Endothelial cell (in vitro differentiated cells): ENCODE measurements at regions not wholly inside any gene's neighbourhood (a gene's known extent, or its start where the extent isn't known, plus 50 kb on each side); places are given as distances from the start of the nearest gene placed in this dataset.

Experiments used
- DNase-seq: peaks from one replicate; pipeline ENCODE4 v3.0.0; 2021; ENCODE audit warnings: low spot score
- H3K27ac Mint-ChIP-seq: one replicate; pipeline ENCODE4 v1.8.0; 2021; ENCODE audit warnings: mixed read lengths, inconsistent platforms; ENCODE audit not compliant: unreplicated experiment
- H3K27me3 Mint-ChIP-seq: one replicate; pipeline ENCODE4 v1.8.0; 2021; ENCODE audit warnings: mild to moderate bottlenecking, moderate library complexity, mixed read lengths, inconsistent platforms; ENCODE audit not compliant: unreplicated experiment
- H3K36me3 Mint-ChIP-seq: one replicate; pipeline ENCODE4 v1.8.0; 2021; ENCODE audit warnings: mild to moderate bottlenecking, low read depth, mixed read lengths, inconsistent platforms; ENCODE audit not compliant: unreplicated experiment
- H3K4me1 Mint-ChIP-seq: one replicate; pipeline ENCODE4 v1.8.0; 2021; ENCODE audit warnings: mild to moderate bottlenecking, mixed read lengths, inconsistent platforms; ENCODE audit not compliant: unreplicated experiment
- H3K4me3 Mint-ChIP-seq: one replicate; pipeline ENCODE4 v1.8.0; 2021; ENCODE audit warnings: mild to moderate bottlenecking, mixed read lengths, inconsistent platforms; ENCODE audit not compliant: unreplicated experiment
- H3K9me3 Mint-ChIP-seq: one replicate; pipeline ENCODE4 v1.8.0; 2021; ENCODE audit warnings: mixed read lengths, inconsistent platforms; ENCODE audit not compliant: unreplicated experiment
- TF ChIP-seq, protein P1 (sequence below): fragments of 200-600 bp; sonication (generic); IDR thresholded peaks from one replicate; pipeline ENCODE4 v1.5.0; 2021; ENCODE audit warnings: antibody characterized with exemption; ENCODE audit not compliant: unreplicated experiment

GRCh38 chr20:51119914-51120313, 97.0 kb upstream of the KCNG1 start:
- no peak for DNase-seq
- TF ChIP-seq, protein P1, sequence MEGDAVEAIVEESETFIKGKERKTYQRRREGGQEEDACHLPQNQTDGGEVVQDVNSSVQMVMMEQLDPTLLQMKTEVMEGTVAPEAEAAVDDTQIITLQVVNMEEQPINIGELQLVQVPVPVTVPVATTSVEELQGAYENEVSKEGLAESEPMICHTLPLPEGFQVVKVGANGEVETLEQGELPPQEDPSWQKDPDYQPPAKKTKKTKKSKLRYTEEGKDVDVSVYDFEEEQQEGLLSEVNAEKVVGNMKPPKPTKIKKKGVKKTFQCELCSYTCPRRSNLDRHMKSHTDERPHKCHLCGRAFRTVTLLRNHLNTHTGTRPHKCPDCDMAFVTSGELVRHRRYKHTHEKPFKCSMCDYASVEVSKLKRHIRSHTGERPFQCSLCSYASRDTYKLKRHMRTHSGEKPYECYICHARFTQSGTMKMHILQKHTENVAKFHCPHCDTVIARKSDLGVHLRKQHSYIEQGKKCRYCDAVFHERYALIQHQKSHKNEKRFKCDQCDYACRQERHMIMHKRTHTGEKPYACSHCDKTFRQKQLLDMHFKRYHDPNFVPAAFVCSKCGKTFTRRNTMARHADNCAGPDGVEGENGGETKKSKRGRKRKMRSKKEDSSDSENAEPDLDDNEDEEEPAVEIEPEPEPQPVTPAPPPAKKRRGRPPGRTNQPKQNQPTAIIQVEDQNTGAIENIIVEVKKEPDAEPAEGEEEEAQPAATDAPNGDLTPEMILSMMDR = no peak
- H3K27ac Mint-ChIP-seq = no peak overlapping the region
- H3K4me1 Mint-ChIP-seq = peaks cover 4% of the 10 kb centered on the region
- H3K4me3 Mint-ChIP-seq = no peak overlapping the region
- H3K9me3 Mint-ChIP-seq = no peaks in the 10 kb centered on the region
- H3K36me3 Mint-ChIP-seq = no peaks in the 10 kb centered on the region
- peaks cover 8% of the 10 kb centered on the region for H3K27me3 Mint-ChIP-seq

DNA sequence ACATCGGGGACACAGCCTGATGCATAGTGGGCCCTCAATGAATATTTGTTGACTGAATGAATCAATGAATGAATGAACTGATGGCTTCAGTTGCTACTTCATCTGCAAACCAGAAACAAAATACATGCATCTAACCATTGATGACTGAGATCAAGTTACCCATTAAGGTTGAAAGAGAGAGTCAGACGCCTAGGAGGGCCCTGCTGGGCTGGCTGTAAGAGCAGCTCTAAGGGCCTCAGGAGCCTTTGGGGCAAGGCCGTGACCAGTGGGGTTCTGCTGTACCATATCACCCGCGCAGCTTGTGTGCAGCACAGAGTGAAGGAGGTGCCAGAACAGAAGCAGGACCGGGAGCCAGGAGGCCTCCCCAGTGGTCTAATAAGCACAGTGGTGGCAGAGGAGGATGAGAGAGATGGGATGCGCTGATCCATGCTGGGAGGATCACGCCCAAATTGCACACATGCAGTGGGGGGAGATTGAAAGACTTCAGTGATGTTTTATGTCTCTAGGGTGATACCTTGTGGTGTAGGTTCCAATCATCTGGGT, 96.1 kb upstream of the KCNG1 start:
- H3K4me3 Mint-ChIP-seq = no peak overlapping the region
- H3K36me3 Mint-ChIP-seq = no peaks in the 10 kb centered on the region
- TF ChIP-seq, protein P1 = no peak
- peaks cover 4% of the 10 kb centered on the region for H3K4me1 Mint-ChIP-seq
- no peaks in the 10 kb centered on the region for H3K9me3 Mint-ChIP-seq
- no peak overlapping the region for H3K27ac Mint-ChIP-seq
- peaks cover 8% of the 10 kb centered on the region for H3K27me3 Mint-ChIP-seq
- no peak for DNase-seq

DNA sequence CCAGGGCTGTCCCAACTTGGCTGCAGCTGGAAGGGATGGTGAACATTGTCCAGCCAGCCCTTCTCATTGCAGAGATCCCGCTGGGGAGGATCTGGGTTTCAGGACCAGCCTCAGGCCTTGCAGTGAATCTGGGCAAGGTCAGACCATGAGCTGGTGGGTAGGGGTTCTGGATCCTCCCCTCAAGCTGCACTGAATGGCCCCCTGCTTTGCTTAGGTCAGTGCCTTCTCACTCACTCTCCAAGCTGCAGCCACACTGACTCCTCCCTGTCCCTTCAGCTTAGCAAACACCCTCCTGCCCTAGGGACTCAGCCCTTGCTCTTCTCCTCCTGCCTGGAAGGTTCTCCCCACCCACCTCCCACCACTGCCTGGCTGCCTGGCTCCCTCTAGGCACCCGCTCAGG, 95.3 kb upstream of the KCNG1 start:
- no peak overlapping the region for H3K27ac Mint-ChIP-seq
- H3K9me3 Mint-ChIP-seq = no peaks in the 10 kb centered on the region
- H3K4me1 Mint-ChIP-seq = peaks cover 4% of the 10 kb centered on the region
- H3K27me3 Mint-ChIP-seq = peaks cover 8% of the 10 kb centered on the region
- no peaks in the 10 kb centered on the region for H3K36me3 Mint-ChIP-seq
- TF ChIP-seq, protein P1 = no peak
- DNase-seq = no peak
- no peak overlapping the region for H3K4me3 Mint-ChIP-seq

GRCh38 chr20:51116765-51117686, 94.1 kb upstream of the KCNG1 start:
- TF ChIP-seq, protein P1 = no peak
- Mint-ChIP-seq H3K9me3 (no peaks in the 10 kb centered on the region), H3K4me3 (no peak overlapping the region), H3K27ac (no peak overlapping the region), H3K36me3 (no peaks in the 10 kb centered on the region), H3K4me1 (peaks cover 2% of the 10 kb centered on the region), H3K27me3 (peaks cover 8% of the 10 kb centered on the region)
- no peak for DNase-seq

- no peaks in the 10 kb centered on the region for H3K27me3 Mint-ChIP-seq
- no peak overlapping the region for H3K27ac Mint-ChIP-seq
- H3K4me3 Mint-ChIP-seq = no peak overlapping the region
- H3K4me1 Mint-ChIP-seq = no peaks in the 10 kb centered on the region
- H3K9me3 Mint-ChIP-seq = no peaks in the 10 kb centered on the region
- DNase-seq = no peak
- TF ChIP-seq, protein P1 = no peak
- no peaks in the 10 kb centered on the region for H3K36me3 Mint-ChIP-seq
Measured at GRCh38 chr20:51111290-51111689, 88.4 kb upstream of the KCNG1 start.
